ENCODE measurements at regions not wholly inside any gene's neighbourhood (a gene's known extent, or its start where the extent isn't known, plus 50 kb on each side); places are given as distances from the start of the nearest gene placed in this dataset.

- no peak for TF ChIP-seq CTCF (IDR thresholded peaks at IDR 0.05)
- no peak for TF ChIP-seq EZH2 (IDR thresholded peaks at IDR 0.05; ENCODE audit: borderline replicate concordance, insufficient read depth, low read depth, low read length, poor library complexity, severe bottlenecking)
Observed at GRCh38 chr21:41603476-41603875, 95.5 kb upstream of the TMPRSS2 start.
